Stimulated activated CD4-positive, alpha-beta T cell treated with anti-CD3 and anti-CD28 coated beads, Interleukin-12 subunit alpha, Interleukin-12 subunit beta, amount 100 ng/mL, for 24 hours (primary cell): ENCODE measurements at regions not wholly inside any gene's neighbourhood (a gene's known extent, or its start where the extent isn't known, plus 50 kb on each side); places are given as distances from the start of the nearest gene placed in this dataset.
"Not testable (repeated sequence)": the region's sequence is repeated elsewhere in the genome, so short reads cannot be mapped to it uniquely, and the experiment has no call there.

Experiments used
- DNase-seq, 2 experiments: peaks; one replicate each; pipeline ENCODE4 v3.0.0-alpha.2; 2020; ENCODE audit warnings: low read depth in 2 of 2

GRCh38 chr11:130979386-130979972 lies 63.2 kb upstream of the SNX19 start:
- DNase-seq: no peak

GRCh38 chr11:130980071-130980862 lies 64.0 kb upstream of the SNX19 start:
- DNase-seq: no peak

DNA sequence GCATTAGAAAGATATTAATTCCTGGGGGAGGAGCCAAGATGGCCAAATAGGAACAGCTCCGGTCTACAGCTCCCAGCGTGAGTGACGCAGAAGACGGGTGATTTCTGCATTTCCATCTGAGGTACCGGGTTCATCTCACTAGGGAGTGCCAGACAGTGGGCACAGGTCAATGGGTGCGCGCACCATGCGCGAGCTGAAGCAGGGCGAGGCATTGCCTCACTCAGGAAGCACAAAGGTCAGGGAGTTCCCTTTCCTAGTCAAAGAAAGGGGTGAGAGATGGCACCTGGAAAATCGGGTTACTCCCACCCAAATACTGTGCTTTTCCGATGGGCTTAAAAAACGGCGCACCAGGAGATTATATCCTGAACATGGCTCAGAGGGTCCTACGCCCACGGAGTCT lies 68.0 kb upstream of the SNX19 start:
- not testable (repeated sequence) for DNase-seq

DNA sequence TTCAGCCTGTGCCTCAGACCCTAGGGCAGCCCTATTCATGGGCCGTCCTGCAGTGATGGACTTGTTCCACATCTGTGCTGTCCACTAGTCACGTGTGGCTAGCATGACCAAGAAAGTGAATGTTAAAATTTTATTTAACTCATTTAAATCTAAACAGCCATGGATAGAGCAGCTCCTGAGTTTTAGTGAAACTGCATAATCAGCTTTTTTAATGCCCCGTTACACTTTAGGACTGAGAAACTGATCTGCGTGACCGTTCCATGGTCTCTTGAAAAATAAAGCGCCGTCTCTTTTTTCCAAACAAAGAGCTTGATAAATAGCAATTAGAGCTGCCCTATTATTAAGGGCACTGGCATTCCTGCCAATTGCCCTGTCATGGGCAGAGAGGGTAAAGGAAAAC lies 76.5 kb upstream of the SNX19 start:
- DNase-seq: no peak

GRCh38 chr11:130994043-130994442 lies 77.8 kb upstream of the SNX19 start:
- no peak for DNase-seq

GRCh38 chr11:130995266-130995665 lies 79.0 kb upstream of the SNX19 start:
- DNase-seq: no peak

DNA sequence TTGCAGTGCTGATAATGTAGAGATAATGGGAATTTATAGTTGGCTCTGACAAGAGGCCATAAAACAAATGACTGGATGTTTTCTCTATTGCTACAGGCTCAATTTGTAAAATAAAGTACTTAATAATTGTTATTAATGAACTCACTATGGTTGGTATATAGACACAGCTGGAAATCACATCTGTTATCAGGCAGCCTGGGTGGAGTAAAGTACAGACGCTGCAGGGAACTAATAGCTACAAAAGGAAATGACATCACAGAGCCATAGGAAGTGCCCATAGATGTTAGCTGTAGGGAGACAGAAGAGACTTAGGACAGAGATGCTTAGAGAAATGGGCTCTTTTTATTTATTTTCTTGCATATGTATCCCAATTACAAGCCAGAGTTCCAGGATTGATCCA lies 81.0 kb upstream of the SNX19 start:
- DNase-seq: no peak

DNA sequence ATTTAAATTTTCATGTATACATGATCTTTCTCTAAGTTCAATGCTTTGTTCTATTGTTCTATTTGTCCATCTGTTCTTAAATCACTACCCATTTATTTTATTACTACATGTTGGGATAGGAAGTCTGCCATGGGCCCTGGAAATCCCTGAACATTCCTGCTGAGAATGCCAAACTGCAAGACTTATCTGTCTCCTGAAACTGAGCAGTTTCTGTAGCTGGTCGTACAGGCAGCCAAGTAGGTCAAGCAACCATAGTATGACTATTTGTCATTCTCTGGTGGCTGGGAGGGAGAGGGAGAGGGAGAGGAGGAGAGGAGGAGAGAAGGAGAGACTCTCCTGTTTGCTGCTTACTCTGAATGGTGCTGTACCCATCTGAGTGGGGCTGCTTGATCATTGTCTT lies 82.8 kb upstream of the SNX19 start:
- DNase-seq: no peak

DNA sequence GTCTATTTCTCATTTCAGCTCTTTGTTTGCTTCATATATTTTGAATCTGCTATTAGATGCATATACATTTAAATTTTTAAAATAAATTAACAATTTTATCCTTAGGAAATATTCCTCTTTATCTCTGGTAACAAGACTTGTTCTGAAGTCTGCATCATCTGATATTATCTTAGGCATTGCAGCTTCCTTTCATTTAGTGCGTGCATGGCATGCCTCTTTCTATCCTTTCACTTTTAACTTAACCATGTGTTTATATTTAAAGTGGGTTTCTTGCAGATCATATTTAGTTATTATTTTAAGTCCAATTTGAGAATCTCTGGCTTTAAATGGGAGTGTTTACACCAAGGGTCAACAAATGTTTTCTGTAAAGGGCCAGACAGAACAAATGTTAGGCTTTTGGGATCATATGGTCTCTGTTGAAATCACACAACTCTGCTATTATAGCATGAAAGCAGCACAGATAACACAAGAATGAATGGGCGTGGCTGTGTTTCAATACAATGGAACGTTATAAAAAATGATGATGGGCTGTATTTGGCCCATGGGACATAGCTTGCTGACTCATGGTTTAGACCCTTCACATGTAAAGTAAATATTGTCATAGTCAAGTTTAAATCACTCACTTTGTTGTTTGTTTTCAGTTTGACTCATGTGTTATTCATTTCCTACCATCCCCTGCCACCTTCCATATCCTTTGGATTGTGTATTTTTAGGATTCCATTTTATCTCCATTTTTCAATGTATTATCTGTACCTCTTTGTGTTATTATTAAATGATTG lies 83.9 kb upstream of the SNX19 start:
- DNase-seq: no peak

DNA sequence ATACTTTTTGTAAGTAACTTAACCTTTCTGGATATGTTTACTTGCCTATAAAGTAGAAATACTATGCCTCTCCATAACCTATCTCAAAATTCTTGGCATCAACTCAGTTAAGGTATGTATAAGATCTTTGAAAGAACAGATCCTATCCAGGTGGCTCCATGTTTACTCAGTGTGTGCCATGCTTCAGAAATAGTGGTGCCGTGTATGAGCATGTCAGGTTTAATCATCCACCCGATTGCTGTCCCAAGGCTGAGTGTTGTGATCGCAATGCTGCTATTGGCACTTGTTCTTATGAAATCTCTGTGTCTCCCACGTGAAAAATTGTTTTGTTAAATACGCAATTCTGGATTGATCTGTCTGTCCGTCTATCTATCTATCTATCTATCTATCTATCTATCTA lies 85.9 kb upstream of the SNX19 start:
- DNase-seq: no peak

DNA sequence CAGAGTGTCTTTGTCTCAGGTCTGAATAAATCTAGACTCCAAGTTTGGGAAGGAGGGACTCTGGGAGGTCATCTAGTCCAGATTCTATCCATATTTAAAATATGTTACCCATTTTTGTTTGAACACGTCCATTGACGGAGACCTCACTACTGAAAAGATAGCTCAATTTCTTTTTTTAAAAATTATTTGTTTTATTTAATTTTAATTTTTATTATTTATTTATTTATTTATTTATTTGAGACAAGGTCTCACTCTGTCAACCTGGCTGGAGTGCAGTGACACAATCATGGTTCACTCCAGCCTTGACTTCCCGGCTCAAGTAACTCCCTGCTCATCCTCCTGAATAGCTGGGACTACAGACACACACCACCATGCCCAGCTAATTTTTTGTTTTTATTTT lies 89.5 kb upstream of the SNX19 start:
- DNase-seq: no peak

DNA sequence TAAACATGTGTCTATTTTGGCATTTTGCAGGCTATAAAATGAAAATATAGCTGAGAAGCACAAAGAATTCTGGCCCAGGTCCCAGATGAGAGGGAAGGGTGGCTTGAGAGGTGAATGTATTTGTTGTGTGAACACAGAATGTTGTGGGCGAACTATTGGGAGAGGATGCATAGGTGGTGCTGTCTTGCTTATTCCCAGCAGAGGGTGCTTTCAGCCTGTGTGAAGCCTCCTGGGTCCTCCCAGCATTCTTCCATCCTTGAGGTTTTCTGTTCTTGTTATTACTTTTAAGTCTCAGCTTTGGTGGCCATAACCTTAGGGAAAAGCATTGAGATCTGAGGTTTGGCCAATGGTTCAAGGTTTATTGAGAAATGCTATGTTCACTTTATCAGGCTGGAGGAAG lies 108.7 kb upstream of the SNX19 start:
- no peak for DNase-seq

- no peak for DNase-seq
Observed at GRCh38 chr11:131025421-131026125, 109.3 kb upstream of the SNX19 start.

DNA sequence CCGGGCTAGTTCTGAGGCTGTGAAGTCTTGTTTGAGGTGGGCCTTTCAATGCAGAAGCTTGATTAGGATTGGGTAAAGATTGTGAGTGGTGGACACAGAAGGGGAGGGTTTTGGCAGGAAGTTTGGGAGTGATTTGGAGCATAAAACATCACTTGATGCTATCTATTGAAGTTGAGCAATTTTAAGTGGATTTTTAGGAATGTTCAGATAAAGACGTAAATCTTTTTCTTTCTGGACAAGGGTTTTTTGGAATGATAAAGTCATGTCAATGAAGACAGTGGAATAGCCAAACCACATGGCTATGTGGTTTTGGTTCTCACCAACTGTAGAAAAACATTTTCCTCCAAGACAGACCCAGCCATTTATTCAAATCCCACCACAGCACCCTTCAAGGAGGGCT lies 111.2 kb upstream of the SNX19 start:
- DNase-seq: no peak

GRCh38 chr11:131033151-131033651 lies 116.9 kb upstream of the SNX19 start:
- no peak for DNase-seq

- DNase-seq: no peak
Observed at GRCh38 chr11:131036514-131036913, 120.2 kb upstream of the SNX19 start.

DNA sequence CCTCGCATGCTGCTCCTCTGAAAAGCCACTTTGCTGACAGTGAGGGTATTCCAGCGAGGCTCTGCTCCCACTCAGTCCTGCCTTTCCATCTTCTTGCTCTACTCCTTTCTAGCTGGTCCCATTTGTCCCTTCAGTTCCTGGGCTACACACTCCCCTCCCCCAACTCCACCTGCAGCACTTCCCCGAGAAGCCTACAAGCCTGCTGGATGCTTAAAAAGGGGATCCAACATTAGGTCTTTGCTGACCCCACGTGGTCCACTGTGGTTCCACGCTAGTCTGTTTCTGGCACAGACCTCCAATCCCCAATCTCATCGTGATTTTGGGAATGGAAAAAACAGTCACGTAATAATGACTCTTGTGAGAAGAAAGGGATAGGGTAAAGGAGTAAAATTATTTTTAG lies 121.6 kb upstream of the SNX19 start:
- DNase-seq: no peak

DNA sequence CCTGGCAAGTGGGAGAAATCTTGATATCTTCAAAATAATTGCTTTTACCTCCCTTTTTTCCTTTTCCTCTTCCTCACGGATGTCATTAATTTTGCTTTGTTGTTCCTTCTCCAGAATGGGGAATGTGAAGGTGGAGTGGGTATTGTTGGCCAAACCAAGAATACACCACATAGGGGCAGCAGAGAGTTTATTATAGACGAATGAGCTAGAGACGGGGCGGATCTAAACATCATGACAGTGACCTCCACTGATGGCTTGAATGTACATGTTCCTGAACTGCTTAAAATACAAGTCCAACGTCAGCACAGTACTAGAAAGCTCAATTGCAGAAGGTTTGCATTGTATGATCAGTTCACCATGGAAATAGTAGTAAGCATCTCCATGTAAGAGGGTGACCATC lies 122.3 kb upstream of the SNX19 start:
- DNase-seq: no peak

GRCh38 chr11:131041331-131042040 lies 125.2 kb upstream of the SNX19 start:
- DNase-seq: no peak

DNA sequence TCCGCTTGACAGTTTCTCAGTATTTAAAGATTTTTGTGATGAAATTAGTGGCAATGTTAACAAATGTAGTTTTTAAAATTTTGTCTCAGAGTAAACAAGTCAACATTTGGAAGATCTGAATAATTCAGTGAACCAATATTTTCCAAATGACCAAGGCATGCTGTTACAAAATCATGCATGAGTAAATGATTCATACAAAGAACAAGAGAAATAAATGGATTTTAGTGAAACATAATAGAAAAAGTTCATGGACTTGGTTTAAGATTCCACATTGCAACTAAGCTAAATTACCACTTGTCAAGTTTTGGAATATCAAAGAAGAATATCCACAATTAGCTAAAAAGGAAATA lies 125.7 kb upstream of the SNX19 start:
- no peak for DNase-seq

DNA sequence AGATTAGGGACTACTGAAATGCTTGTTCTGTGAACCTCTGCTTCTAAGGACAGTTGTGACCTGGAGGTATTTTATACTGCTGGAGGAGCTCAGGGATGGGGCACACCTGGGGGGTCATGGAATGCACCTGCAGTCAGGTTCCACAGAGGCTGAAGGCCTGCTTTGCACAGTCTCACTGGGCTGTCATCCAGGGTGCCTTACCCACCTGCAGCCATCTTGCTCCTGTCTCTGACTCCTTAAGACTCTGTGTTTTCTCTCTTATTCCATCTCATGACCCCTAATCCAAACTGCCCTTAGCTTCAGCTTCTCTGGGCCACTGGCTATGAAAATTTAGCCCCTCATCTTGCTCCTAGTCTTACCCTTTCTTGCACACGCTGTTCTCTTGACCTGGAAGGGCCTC lies 127.0 kb upstream of the SNX19 start:
- DNase-seq: no peak

- no peak for DNase-seq
Observed at GRCh38 chr11:131044851-131045250, 128.6 kb upstream of the SNX19 start.
